ENCODE measurements at regions not wholly inside any gene's neighbourhood (a gene's known extent, or its start where the extent isn't known, plus 50 kb on each side); places are given as distances from the start of the nearest gene placed in this dataset.

GRCh38 chr1:37404711-37405110 is 69.7 kb upstream of the ZC3H12A start:
- in situ Hi-C loops (cut with HindIII; ENCODE audit: low sequenced_read_pairs) = no loop called here

GRCh38 chr1:37410105-37410504 is 64.3 kb upstream of the ZC3H12A start:
- in situ Hi-C loops (cut with HindIII; ENCODE audit: low sequenced_read_pairs) = no loop called here

GRCh38 chr1:37410815-37411214 is 63.6 kb upstream of the ZC3H12A start:
- in situ Hi-C loops (cut with HindIII; ENCODE audit: low sequenced_read_pairs) = no loop called here

GRCh38 chr1:37415611-37416244 is 58.7 kb upstream of the ZC3H12A start:
- in situ Hi-C loops (cut with HindIII; ENCODE audit: low sequenced_read_pairs) = no loop called here

- in situ Hi-C loops (cut with HindIII; ENCODE audit: low sequenced_read_pairs) = no loop called here
Observed at GRCh38 chr1:37420456-37420855, 53.9 kb upstream of the ZC3H12A start.

- in situ Hi-C loops (cut with HindIII; ENCODE audit: low sequenced_read_pairs) = no loop called here
Observed at GRCh38 chr1:37423810-37424209, 50.6 kb upstream of the ZC3H12A start.

GRCh38 chr1:37424523-37424922 is 49.9 kb upstream of the ZC3H12A start:
- in situ Hi-C loops (cut with HindIII; ENCODE audit: low sequenced_read_pairs) = no loop called here

All from DLD1 (cell line).